Upper lobe of left lung (tissue), 6 donors: ENCODE measurements at regions not wholly inside any gene's neighbourhood (a gene's known extent, or its start where the extent isn't known, plus 50 kb on each side); places are given as distances from the start of the nearest gene placed in this dataset.
"Not testable (repeated sequence)": the region's sequence is repeated elsewhere in the genome, so short reads cannot be mapped to it uniquely, and the experiment has no call there.

Source experiments
- ATAC-seq, 2 donors: fragments of 200-7000 bp; cut with Tn5 transposase; one replicate each; pipeline ENCODE4 v1.9.1; 2022; ENCODE audit warnings: mild to moderate bottlenecking in 2 of 2, moderate library complexity in 2 of 2; ENCODE audit not compliant: low FRiP score in 2 of 2
- DNase-seq, 2 donors: peaks; one replicate each; pipeline ENCODE4 v3.0.0-alpha.2; 2019 to 2020
- H3K27ac ChIP-seq, 4 donors: fragments of 200-600 bp; sonication (generic); one replicate each; pipeline ENCODE4 v1.5.1; 2016 to 2019
- H3K27me3 ChIP-seq, 4 donors: fragments of 200-600 bp; sonication (generic); one replicate each; pipeline ENCODE4 v1.5.1; 2017 to 2019
- H3K36me3 ChIP-seq, 4 donors: fragments of 200-600 bp; sonication (generic); one replicate each; pipeline ENCODE4 v1.5.1; 2016 to 2019
- H3K4me1 ChIP-seq, 4 donors: fragments of 200-600 bp; sonication (generic); one replicate each; pipeline ENCODE4 v1.5.1; 2018 to 2019
- H3K4me3 ChIP-seq, 4 donors: fragments of 200-600 bp; sonication (generic); one replicate each; pipeline ENCODE4 v1.5.1; 2017 to 2019; ENCODE audit warnings: mild to moderate bottlenecking in 2 of 4, moderate library complexity in 1 of 4
- H3K9me3 ChIP-seq, 4 donors: fragments of 200-600 bp; sonication (generic); one replicate each; pipeline ENCODE4 v1.5.1; 2018 to 2019
- CTCF ChIP-seq, 6 experiments: fragments of 450-650 bp in 4 of 6; fragments of 200-600 bp in 2 of 6; sonication (generic) in 2 of 6; IDR thresholded peaks; one replicate each; pipeline ENCODE4 v1.5.1; 2016 to 2019; ENCODE audit warnings: antibody characterized with exemption in 6 of 6
- EP300 ChIP-seq, 4 donors: sonication (generic); formaldehyde crosslinking; IDR thresholded peaks; one replicate each; pipeline ENCODE4 v1.5.1; 2017; ENCODE audit warnings: antibody characterized with exemption in 4 of 4, control low read depth in 2 of 4
- POLR2A ChIP-seq, 4 donors: fragments of 450-650 bp; IDR thresholded peaks; one replicate each; pipeline ENCODE4 v1.5.1; 2016 to 2017; ENCODE audit warnings: antibody characterized with exemption in 4 of 4, mild to moderate bottlenecking in 2 of 4
- POLR2AphosphoS5 ChIP-seq, 2 donors: sonication (generic); formaldehyde crosslinking; IDR thresholded peaks; one replicate each; pipeline ENCODE4 v1.5.1; 2017; ENCODE audit warnings: antibody characterized with exemption in 2 of 2
- WGBS, 2 donors: methylation state at CpG; one replicate each; pipeline ENCODE4 v1.1.5; 2017 to 2018; 5-methylcytosine and 5-hydroxymethylcytosine counted together
- donor health status: DM: no; HTN: no; CAD: no; lungs with moderate emphysema.
- donor health status: DM: no; HTN: yes; CAD: no; lungs with severe emphysema.

- no peak for TF ChIP-seq POLR2A (IDR thresholded peaks at IDR 0.05)
- no peak for TF ChIP-seq EP300 (IDR thresholded peaks at IDR 0.05)
- 87 to 100% methylated on average over 1 of the region's 1 CpG for WGBS, 2 donors
- ATAC-seq (no peak), DNase-seq (no peak)
- no peak overlapping the region for H3K27ac ChIP-seq
- no peaks in the 10 kb centered on the region for H3K27me3 ChIP-seq
- no peaks in the 10 kb centered on the region for H3K4me1 ChIP-seq
- H3K36me3 ChIP-seq, result no peaks in the 10 kb centered on the region
- H3K9me3 ChIP-seq, result no peaks in the 10 kb centered on the region
- no peak overlapping the region for H3K4me3 ChIP-seq
These were observed 107.3 kb upstream of the SLC24A2 start for GRCh38 chr9:19896161-19896560.

GRCh38 chr9:19895578-19895977 is 106.7 kb upstream of the SLC24A2 start:
- not testable (repeated sequence) for H3K4me3 ChIP-seq, H3K36me3 ChIP-seq, H3K27me3 ChIP-seq, ATAC-seq, H3K4me1 ChIP-seq, H3K9me3 ChIP-seq, H3K27ac ChIP-seq
- peak in 1 of 2 donors; percentile 48 for DNase-seq
- WGBS, 2 donors, result 82 to 93% methylated on average over 4 to 5 of the region's 9 CpGs

DNA sequence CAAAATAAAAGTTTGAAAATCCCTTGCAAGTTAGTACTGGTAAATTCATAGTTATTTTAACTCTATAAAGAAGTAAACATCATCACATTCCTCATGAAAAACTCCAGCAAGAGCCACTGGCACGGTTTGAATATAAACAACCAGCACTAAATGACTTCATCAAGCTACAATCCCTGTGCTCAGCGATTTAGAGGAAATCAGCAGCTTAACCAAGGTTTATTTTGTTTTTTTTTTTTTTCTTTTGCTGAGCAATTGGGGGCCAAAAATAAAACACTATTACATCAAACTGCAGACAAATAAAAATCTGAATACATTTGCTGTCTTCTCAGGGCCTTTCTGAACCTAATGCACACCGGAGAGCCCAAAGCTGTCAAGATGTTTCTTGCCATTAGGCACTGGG is 106.2 kb upstream of the SLC24A2 start:
- 37 to 52% methylated on average over 3 of the region's 3 CpGs for WGBS, 2 donors
- no peaks in the 10 kb centered on the region for H3K36me3 ChIP-seq
- ATAC-seq (no peak), DNase-seq (no peak)
- H3K4me1 ChIP-seq, result no peaks in the 10 kb centered on the region
- H3K4me3 ChIP-seq, result no peak overlapping the region
- no peaks in the 10 kb centered on the region for H3K9me3 ChIP-seq
- H3K27me3 ChIP-seq, result no peaks in the 10 kb centered on the region
- H3K27ac ChIP-seq, result no peak overlapping the region
- TF ChIP-seq CTCF (IDR thresholded peaks at IDR 0.05), result no peak
- no peak for TF ChIP-seq POLR2A (IDR thresholded peaks at IDR 0.05)
- no peak for TF ChIP-seq POLR2AphosphoS5 (IDR thresholded peaks at IDR 0.05)
- no peak for TF ChIP-seq EP300 (IDR thresholded peaks at IDR 0.05)

DNA sequence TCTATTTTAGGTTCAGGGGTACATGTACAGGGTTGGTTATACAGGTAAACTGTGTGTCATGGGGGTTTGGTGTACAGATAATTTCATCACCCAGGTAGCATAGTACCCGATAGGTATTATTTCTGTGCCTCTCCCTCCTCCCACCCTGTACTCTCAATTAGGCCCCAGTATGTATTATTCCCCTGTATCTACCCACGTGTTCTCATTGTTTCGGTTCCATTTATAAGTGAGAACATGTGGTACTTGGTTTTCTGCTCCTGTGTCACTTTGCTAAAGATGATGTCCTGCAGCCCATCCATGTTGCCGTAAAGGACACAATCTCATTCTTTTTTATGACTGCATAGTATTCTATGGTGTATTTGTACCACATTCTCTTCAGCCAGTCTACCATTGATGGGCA is 96.8 kb upstream of the SLC24A2 start:
- Histone ChIP-seq H3K4me3 (no peak overlapping the region), H3K4me1 (no peaks in the 10 kb centered on the region), H3K27me3 (no peaks in the 10 kb centered on the region), H3K9me3 (no peaks in the 10 kb centered on the region), H3K36me3 (no peaks in the 10 kb centered on the region), H3K27ac (no peak overlapping the region)
- TF ChIP-seq POLR2A (IDR thresholded peaks at IDR 0.05), result no peak
- TF ChIP-seq CTCF (IDR thresholded peaks at IDR 0.05), result no peak
- TF ChIP-seq EP300 (IDR thresholded peaks at IDR 0.05), result no peak
- TF ChIP-seq POLR2AphosphoS5 (IDR thresholded peaks at IDR 0.05), result no peak
- 89 to 94% methylated on average over 4 of the region's 4 CpGs for WGBS, 2 donors
- DNase-seq, result no peak
- ATAC-seq, result no peak

GRCh38 chr9:19879062-19879461 is 90.2 kb upstream of the SLC24A2 start:
- 74 to 86% methylated on average over 2 of the region's 2 CpGs for WGBS, 2 donors
- TF ChIP-seq POLR2AphosphoS5 (IDR thresholded peaks at IDR 0.05) (no peak), EP300 (IDR thresholded peaks at IDR 0.05) (no peak), CTCF (IDR thresholded peaks at IDR 0.05) (no peak), POLR2A (IDR thresholded peaks at IDR 0.05) (no peak)
- ATAC-seq, result no peak
- H3K9me3 ChIP-seq, result no peaks in the 10 kb centered on the region
- no peak overlapping the region for H3K4me3 ChIP-seq
- no peaks in the 10 kb centered on the region for H3K36me3 ChIP-seq
- no peak overlapping the region for H3K27ac ChIP-seq
- no peaks in the 10 kb centered on the region for H3K4me1 ChIP-seq
- H3K27me3 ChIP-seq, result no peaks in the 10 kb centered on the region
- DNase-seq, result no peak

DNA sequence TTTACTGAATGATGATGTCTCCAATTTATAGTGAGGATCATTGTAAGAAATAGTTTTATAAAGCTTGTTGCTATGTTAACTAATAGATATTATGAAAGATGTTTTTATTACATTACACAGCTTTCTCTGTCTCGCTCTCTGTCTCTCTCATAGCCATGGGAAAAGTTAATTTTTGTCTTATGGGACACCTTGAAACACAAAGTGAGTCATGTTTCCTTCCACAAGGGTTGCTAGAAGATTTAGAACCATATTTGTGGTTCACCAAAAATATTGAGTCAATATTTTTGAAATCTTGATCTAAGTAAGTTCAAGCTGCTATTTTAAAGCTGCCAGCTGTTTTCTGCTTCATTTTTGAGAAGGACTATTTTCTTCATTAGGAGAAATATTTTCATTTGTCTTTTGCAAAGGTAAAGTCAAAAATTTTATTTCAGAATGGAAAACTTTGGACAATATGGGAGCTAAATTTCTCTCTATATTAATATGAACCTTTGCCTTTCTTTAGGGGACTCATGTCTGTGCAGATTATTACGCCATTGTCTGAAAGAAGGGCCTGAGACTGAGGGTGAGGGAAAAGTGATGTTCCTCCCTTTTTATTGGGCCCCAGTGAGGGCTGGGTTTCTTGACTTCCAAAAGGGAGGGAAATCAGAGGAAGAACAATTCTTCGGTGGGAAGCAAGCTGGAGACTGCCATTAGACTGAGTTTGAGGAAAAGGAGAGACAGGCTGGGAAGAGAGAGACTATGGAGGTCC is 87.9 kb upstream of the SLC24A2 start:
- ATAC-seq (no peak), DNase-seq (no peak)
- 60 to 81% methylated on average over 3 of the region's 3 CpGs for WGBS, 2 donors
- H3K27me3 ChIP-seq, result no peaks in the 10 kb centered on the region
- H3K36me3 ChIP-seq, result no peaks in the 10 kb centered on the region
- H3K27ac ChIP-seq, result no peak overlapping the region
- no peaks in the 10 kb centered on the region for H3K9me3 ChIP-seq
- TF ChIP-seq POLR2A (IDR thresholded peaks at IDR 0.05) (no peak), EP300 (IDR thresholded peaks at IDR 0.05) (no peak), CTCF (IDR thresholded peaks at IDR 0.05) (no peak), POLR2AphosphoS5 (IDR thresholded peaks at IDR 0.05) (no peak)
- H3K4me3 ChIP-seq, result no peak overlapping the region
- H3K4me1 ChIP-seq, result no peaks in the 10 kb centered on the region
